GM12878 (cell line): ENCODE measurements at regions not wholly inside any gene's neighbourhood (a gene's known extent, or its start where the extent isn't known, plus 50 kb on each side); places are given as distances from the start of the nearest gene placed in this dataset.

Source experiments
- ATAC-seq: fragments of 200-7000 bp; cut with Tn5 transposase; 3 replicates; pipeline ENCODE4 v1.9.1; 2020; ENCODE audit warnings: mild to moderate bottlenecking, moderate library complexity
- BruUV-seq: library from RNA; stranded (reverse); fragments of 400-500 nt; replicated peaks from 2 replicates; lab custom pipeline; 2021; lab: Mats Ljungman, UMichigan
- CTCF ChIA-PET: fragments of 300-600 bp; sonication (Branson Sonifier 250); formaldehyde crosslinking; extraction: SDS; loops from one replicate; lab custom pipeline; 2021; ENCODE audit warnings: inconsistent platforms; lab: Yijun Ruan, JAX
- POLR2A ChIA-PET: fragments of 350-600 bp; formaldehyde crosslinking; extraction: SDS; loops from one replicate; lab custom pipeline; 2021; ENCODE audit warnings: inconsistent platforms; lab: Charles Lee
- RAD21 ChIA-PET: fragments of 300-600 bp; sonication (Branson Sonifier 250); formaldehyde crosslinking; loops from one replicate; lab custom pipeline; 2023; ENCODE audit warnings: antibody characterized with exemption; ENCODE audit not compliant: unreplicated experiment; lab: Charles Lee
- SMC1A ChIA-PET: fragments of 300-600 bp; sonication (Branson Sonifier 250); formaldehyde crosslinking; loops from one replicate; lab custom pipeline; 2023; ENCODE audit not compliant: unreplicated experiment, uncharacterized antibody; lab: Charles Lee
- DNase-seq: peaks from one replicate; pipeline ENCODE4 v3.0.0-alpha.2; 2011; ENCODE audit warnings: low read depth, low spot score
- FAIRE-seq: peaks from 3 replicates; lab custom pipeline; 2011; peaks lifted over from hg19 to GRCh38; lab: Jason Lieb, UNC
- H2AFZ ChIP-seq: 2 replicates; pipeline ENCODE4 v1.6.0; 2011; ENCODE audit warnings: low read depth, low read length, control low read depth; ENCODE audit not compliant: control insufficient read depth
- H3K27ac ChIP-seq: 2 replicates; pipeline ENCODE4 v1.5.1; 2011; ENCODE audit warnings: control low read depth; ENCODE audit not compliant: control insufficient read depth, insufficient read depth
- H3K27me3 ChIP-seq, 2 experiments: replicated peaks in 1 of 2; 2 replicates each; pipeline versions ENCODE4 v1.6.0 to v1.6.1; 2011; ENCODE audit warnings: low read length in 1 of 2; ENCODE audit not compliant: control insufficient read depth in 2 of 2, insufficient read depth in 2 of 2
- H3K36me3 ChIP-seq, 2 experiments: 2 replicates each; pipeline ENCODE4 v1.5.1; 2011; ENCODE audit warnings: low read length in 1 of 2; ENCODE audit not compliant: control insufficient read depth in 2 of 2, insufficient read depth in 2 of 2
- H3K4me1 ChIP-seq: 2 replicates; pipeline ENCODE4 v1.6.1; 2011; ENCODE audit warnings: mild to moderate bottlenecking, low read length, moderate library complexity, mixed read lengths; ENCODE audit not compliant: control insufficient read depth, insufficient read depth
- H3K4me2 ChIP-seq: 2 replicates; pipeline ENCODE4 v1.6.0; 2011; ENCODE audit warnings: control low read depth; ENCODE audit not compliant: control insufficient read depth, insufficient read depth
- H3K4me3 ChIP-seq: fragments of 200-600 bp; sonication (generic); 2 replicates; pipeline ENCODE4 v1.5.1; 2016
- H3K79me2 ChIP-seq: 2 replicates; pipeline ENCODE4 v1.6.0; 2011; ENCODE audit warnings: low read length; ENCODE audit not compliant: control insufficient read depth, insufficient read depth
- H3K9ac ChIP-seq: 2 replicates; pipeline ENCODE4 v1.8.0; 2011; ENCODE audit warnings: low read length, control low read depth, mixed read lengths; ENCODE audit not compliant: control insufficient read depth, insufficient read depth
- H3K9me3 ChIP-seq: replicated peaks from 3 replicates; pipeline ENCODE4 v1.5.1; 2011; ENCODE audit warnings: mild to moderate bottlenecking, low read length; ENCODE audit not compliant: control insufficient read depth, insufficient read depth
- H4K20me1 ChIP-seq: 2 replicates; pipeline ENCODE4 v1.6.0; 2011; ENCODE audit not compliant: control insufficient read depth, insufficient read depth
- CTCF ChIP-seq, 3 experiments: IDR thresholded peaks in 2 of 3; conservative IDR thresholded peaks in 1 of 3; 2 replicates each; pipeline ENCODE4 v1.5.1; 2011; ENCODE audit warnings: low read depth in 3 of 3, low read length in 3 of 3, mild to moderate bottlenecking in 3 of 3, control low read depth in 2 of 3, moderate library complexity in 2 of 3, inconsistent platforms in 1 of 3, mixed read lengths in 1 of 3; ENCODE audit not compliant: control insufficient read depth in 2 of 3, insufficient read depth in 1 of 3; ENCODE audit errors: extremely low read depth in 1 of 3
- EGR1 ChIP-seq, 2 experiments: IDR thresholded peaks; 1 replicate in 1 of 2; 2 replicates in 1 of 2; pipeline ENCODE4 v1.6.1; 2011 to 2012; ENCODE audit warnings: low read depth in 2 of 2, low read length in 2 of 2, borderline replicate concordance in 1 of 2, mild to moderate bottlenecking in 1 of 2, moderate library complexity in 1 of 2
- HDAC6 ChIP-seq: fragments of 200-600 bp; sonication (generic); IDR thresholded peaks from one replicate; pipeline ENCODE4 v1.8.0; 2017; ENCODE audit warnings: antibody characterized with exemption; ENCODE audit not compliant: unreplicated experiment
- NFXL1 ChIP-seq: fragments of 450-650 bp; IDR thresholded peaks from 2 replicates; pipeline ENCODE4 v1.6.1; 2017; ENCODE audit warnings: antibody characterized with exemption, mild to moderate bottlenecking, borderline replicate concordance
- RCOR1 ChIP-seq: conservative IDR thresholded peaks from 2 replicates; pipeline ENCODE4 v1.6.1; 2012; ENCODE audit warnings: low read depth, low read length, improper control_type of control experiment
- RELB ChIP-seq: fragments of 450-650 bp; IDR thresholded peaks from 2 replicates; pipeline ENCODE4 v1.6.1; 2017; ENCODE audit warnings: low read depth, mild to moderate bottlenecking, moderate library complexity
- RUNX3 ChIP-seq: IDR thresholded peaks from 2 replicates; pipeline ENCODE4 v1.6.1; 2012; ENCODE audit warnings: low read length, inconsistent platforms
- ZBTB4 ChIP-seq: fragments of 450-650 bp; formaldehyde crosslinking; IDR thresholded peaks from 2 replicates; pipeline ENCODE4 v1.4.0; 2022; ENCODE audit warnings: mild to moderate bottlenecking, moderate library complexity
- WGBS: methylation state at CpG from one replicate; pipeline ENCODE4 v1.1.6; 2016; ENCODE audit warnings: low lambda C conversion rate; ENCODE audit not compliant: insufficient replicate concordance, insufficient coverage; ENCODE audit errors: missing lambda C conversion rate; 5-methylcytosine and 5-hydroxymethylcytosine counted together
- in situ Hi-C: fragments of 300-500 bp; cut with MboI; formaldehyde crosslinking; loops from 9 replicates; pipeline ENCODE4 v1.14.3; 2018; ENCODE audit warnings: mixed read lengths
- intact Hi-C: fragments of 100-400 bp; cut with micrococcal nuclease; formaldehyde crosslinking; loops from one replicate; pipeline ENCODE4 v1.14.2; 2022; ENCODE audit not compliant: unreplicated experiment
- TF ChIP-seq, protein P1 (sequence below): fragments of 450-650 bp; formaldehyde crosslinking; IDR thresholded peaks from 2 replicates; pipeline ENCODE4 v1.4.0; 2020; ENCODE audit warnings: mild to moderate bottlenecking, moderate library complexity
- TF ChIP-seq, protein P2 (sequence below): IDR thresholded peaks from 2 replicates; pipeline ENCODE4 v1.6.1; 2011; ENCODE audit warnings: borderline replicate concordance, low read depth, mild to moderate bottlenecking, moderate library complexity, mixed read lengths, low read length; ENCODE audit not compliant: insufficient read depth; ENCODE audit errors: extremely low read length

GRCh38 chr2:144690771-144691170 lies 170.9 kb upstream of the ZEB2 start:
- Histone ChIP-seq H3K36me3 (no peaks in the 10 kb centered on the region), H3K9ac (no peak overlapping the region), H3K4me3 (no peak overlapping the region), H3K9me3 (no peaks in the 10 kb centered on the region), H4K20me1 (no peaks in the 10 kb centered on the region), H3K79me2 (no peaks in the 10 kb centered on the region), H2AFZ (no peak overlapping the region), H3K27me3 (no peaks in the 10 kb centered on the region), H3K4me2 (no peak overlapping the region), H3K4me1 (no peaks in the 10 kb centered on the region), H3K27ac (no peak overlapping the region)
- WGBS: 23% methylated on average over 2 of the region's 2 CpGs
- TF ChIP-seq HDAC6 (no peak), EGR1 (IDR thresholded peaks at IDR 0.05; ENCODE audit: borderline replicate concordance in 1 of 2, low read depth in 2 of 2, low read length in 2 of 2) (no peak), RCOR1 (no peak), RELB (no peak), RUNX3 (no peak), CTCF (IDR thresholded peaks at IDR 0.05 in 2 of 3, conservative IDR thresholded peaks at IDR 0.05 in 1 of 3; ENCODE audit: control insufficient read depth in 2 of 3, extremely low read depth in 1 of 3, insufficient read depth in 1 of 3, low read depth in 3 of 3, low read length in 3 of 3) (no peak), NFXL1 (no peak), ZBTB4 (CRISPR knock-in tag) (no peak)
- TF ChIP-seq, protein P1, sequence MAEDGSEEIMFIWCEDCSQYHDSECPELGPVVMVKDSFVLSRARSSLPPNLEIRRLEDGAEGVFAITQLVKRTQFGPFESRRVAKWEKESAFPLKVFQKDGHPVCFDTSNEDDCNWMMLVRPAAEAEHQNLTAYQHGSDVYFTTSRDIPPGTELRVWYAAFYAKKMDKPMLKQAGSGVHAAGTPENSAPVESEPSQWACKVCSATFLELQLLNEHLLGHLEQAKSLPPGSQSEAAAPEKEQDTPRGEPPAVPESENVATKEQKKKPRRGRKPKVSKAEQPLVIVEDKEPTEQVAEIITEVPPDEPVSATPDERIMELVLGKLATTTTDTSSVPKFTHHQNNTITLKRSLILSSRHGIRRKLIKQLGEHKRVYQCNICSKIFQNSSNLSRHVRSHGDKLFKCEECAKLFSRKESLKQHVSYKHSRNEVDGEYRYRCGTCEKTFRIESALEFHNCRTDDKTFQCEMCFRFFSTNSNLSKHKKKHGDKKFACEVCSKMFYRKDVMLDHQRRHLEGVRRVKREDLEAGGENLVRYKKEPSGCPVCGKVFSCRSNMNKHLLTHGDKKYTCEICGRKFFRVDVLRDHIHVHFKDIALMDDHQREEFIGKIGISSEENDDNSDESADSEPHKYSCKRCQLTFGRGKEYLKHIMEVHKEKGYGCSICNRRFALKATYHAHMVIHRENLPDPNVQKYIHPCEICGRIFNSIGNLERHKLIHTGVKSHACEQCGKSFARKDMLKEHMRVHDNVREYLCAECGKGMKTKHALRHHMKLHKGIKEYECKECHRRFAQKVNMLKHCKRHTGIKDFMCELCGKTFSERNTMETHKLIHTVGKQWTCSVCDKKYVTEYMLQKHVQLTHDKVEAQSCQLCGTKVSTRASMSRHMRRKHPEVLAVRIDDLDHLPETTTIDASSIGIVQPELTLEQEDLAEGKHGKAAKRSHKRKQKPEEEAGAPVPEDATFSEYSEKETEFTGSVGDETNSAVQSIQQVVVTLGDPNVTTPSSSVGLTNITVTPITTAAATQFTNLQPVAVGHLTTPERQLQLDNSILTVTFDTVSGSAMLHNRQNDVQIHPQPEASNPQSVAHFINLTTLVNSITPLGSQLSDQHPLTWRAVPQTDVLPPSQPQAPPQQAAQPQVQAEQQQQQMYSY (CRISPR knock-in tag): no peak
- TF ChIP-seq, protein P2, sequence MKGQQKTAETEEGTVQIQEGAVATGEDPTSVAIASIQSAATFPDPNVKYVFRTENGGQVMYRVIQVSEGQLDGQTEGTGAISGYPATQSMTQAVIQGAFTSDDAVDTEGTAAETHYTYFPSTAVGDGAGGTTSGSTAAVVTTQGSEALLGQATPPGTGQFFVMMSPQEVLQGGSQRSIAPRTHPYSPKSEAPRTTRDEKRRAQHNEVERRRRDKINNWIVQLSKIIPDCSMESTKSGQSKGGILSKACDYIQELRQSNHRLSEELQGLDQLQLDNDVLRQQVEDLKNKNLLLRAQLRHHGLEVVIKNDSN: no peak
- in situ Hi-C loops: no loop called here
- BruUV-seq: no TSS peak
- ChIA-PET POLR2A (no interaction called here), CTCF (no interaction called here), SMC1A (no interaction called here), RAD21 (no interaction called here)
- ATAC-seq (no peak), DNase-seq (no peak), FAIRE-seq (no peak)
- intact Hi-C loops: no loop called here
